ENCODE measurements at regions not wholly inside any gene's neighbourhood (a gene's known extent, or its start where the extent isn't known, plus 50 kb on each side); places are given as distances from the start of the nearest gene placed in this dataset.

DNA sequence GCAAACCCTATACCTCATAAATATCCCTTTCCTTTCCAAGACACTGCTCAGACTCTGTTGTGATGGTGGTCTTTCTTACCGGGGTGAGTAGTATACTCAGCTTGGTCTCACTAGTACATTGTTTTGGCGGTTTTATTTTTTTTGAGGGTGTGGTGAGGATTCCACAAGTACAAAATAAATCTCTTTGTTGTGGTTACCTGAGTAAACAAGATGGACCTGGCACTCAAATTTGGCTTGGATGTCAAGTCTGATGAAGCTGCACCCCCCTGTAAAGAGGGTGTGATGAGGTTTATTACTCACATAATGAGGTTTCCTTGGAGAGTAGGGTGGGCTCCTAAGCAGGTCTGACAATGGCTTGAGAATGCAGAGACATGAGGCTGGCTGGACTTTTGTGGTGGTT is 68.2 kb upstream of the KCNJ6 start (continued):
- TF ChIP-seq, protein P1, sequence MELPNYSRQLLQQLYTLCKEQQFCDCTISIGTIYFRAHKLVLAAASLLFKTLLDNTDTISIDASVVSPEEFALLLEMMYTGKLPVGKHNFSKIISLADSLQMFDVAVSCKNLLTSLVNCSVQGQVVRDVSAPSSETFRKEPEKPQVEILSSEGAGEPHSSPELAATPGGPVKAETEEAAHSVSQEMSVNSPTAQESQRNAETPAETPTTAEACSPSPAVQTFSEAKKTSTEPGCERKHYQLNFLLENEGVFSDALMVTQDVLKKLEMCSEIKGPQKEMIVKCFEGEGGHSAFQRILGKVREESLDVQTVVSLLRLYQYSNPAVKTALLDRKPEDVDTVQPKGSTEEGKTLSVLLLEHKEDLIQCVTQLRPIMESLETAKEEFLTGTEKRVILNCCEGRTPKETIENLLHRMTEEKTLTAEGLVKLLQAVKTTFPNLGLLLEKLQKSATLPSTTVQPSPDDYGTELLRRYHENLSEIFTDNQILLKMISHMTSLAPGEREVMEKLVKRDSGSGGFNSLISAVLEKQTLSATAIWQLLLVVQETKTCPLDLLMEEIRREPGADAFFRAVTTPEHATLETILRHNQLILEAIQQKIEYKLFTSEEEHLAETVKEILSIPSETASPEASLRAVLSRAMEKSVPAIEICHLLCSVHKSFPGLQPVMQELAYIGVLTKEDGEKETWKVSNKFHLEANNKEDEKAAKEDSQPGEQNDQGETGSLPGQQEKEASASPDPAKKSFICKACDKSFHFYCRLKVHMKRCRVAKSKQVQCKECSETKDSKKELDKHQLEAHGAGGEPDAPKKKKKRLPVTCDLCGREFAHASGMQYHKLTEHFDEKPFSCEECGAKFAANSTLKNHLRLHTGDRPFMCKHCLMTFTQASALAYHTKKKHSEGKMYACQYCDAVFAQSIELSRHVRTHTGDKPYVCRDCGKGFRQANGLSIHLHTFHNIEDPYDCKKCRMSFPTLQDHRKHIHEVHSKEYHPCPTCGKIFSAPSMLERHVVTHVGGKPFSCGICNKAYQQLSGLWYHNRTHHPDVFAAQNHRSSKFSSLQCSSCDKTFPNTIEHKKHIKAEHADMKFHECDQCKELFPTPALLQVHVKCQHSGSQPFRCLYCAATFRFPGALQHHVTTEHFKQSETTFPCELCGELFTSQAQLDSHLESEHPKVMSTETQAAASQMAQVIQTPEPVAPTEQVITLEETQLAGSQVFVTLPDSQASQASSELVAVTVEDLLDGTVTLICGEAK (IDR thresholded peaks at IDR 0.05; ENCODE audit: borderline replicate concordance): no peak

GRCh38 chr21:37986000-37986399 is 69.7 kb upstream of the KCNJ6 start:
- CTCF ChIA-PET: no interaction called here

More at GRCh38 chr21:37986000-37986399, 69.7 kb upstream of the KCNJ6 start:
- Histone ChIP-seq H3K4me2 (ENCODE audit: control insufficient read depth, insufficient read depth) (no peak overlapping the region), H4K20me1 (ENCODE audit: control insufficient read depth, insufficient read depth) (no peaks in the 10 kb centered on the region), H3K27me3 (replicated peaks in 1 of 2; ENCODE audit: control insufficient read depth in 2 of 2, insufficient read depth in 2 of 2, low read length in 1 of 2) (no peaks in the 10 kb centered on the region), H3K4me3 (no peak overlapping the region), H3K9me3 (replicated peaks; ENCODE audit: control insufficient read depth, insufficient read depth, low read length) (no peaks in the 10 kb centered on the region), H3K9ac (ENCODE audit: control insufficient read depth, insufficient read depth, low read length) (no peak overlapping the region), H2AFZ (ENCODE audit: control insufficient read depth, low read depth, low read length) (no peak overlapping the region), H3K4me1 (ENCODE audit: control insufficient read depth, insufficient read depth, low read length) (no peaks in the 10 kb centered on the region), H3K36me3 (ENCODE audit: control insufficient read depth in 2 of 2, insufficient read depth in 2 of 2, low read length in 1 of 2) (no peaks in the 10 kb centered on the region), H3K79me2 (ENCODE audit: control insufficient read depth, insufficient read depth, low read length) (no peaks in the 10 kb centered on the region), H3K27ac (ENCODE audit: control insufficient read depth, insufficient read depth) (no peak overlapping the region)
- DNase-seq (ENCODE audit: low read depth, low spot score) (no peak), ATAC-seq (no peak), FAIRE-seq (no peak)
- intact Hi-C loops (cut with micrococcal nuclease; ENCODE audit: unreplicated experiment): no loop called here
- no TSS peak for BruUV-seq (replicated peaks)
- RAD21 ChIA-PET (ENCODE audit: unreplicated experiment): no interaction called here
- SMC1A ChIA-PET (ENCODE audit: uncharacterized antibody, unreplicated experiment): no interaction called here
- POLR2A ChIA-PET: no interaction called here
- in situ Hi-C loops (cut with MboI): no loop called here
- TF ChIP-seq ZNF207 (IDR thresholded peaks at IDR 0.05; ENCODE audit: borderline replicate concordance) (no peak), BACH1 (IDR thresholded peaks at IDR 0.05; ENCODE audit: borderline replicate concordance) (no peak), CREB1 (IDR thresholded peaks at IDR 0.05; ENCODE audit: low read depth) (no peak), HDGF (IDR thresholded peaks at IDR 0.05) (no peak), POLR2A (IDR thresholded peaks at IDR 0.05; ENCODE audit: low read depth, low read length) (no peak), KAT2A (conservative IDR thresholded peaks at IDR 0.05; ENCODE audit: control insufficient read depth, low read depth, low read length) (no peak), BCL11A (IDR thresholded peaks at IDR 0.05; ENCODE audit: low read depth, low read length) (no peak)
- TF ChIP-seq, protein P2, sequence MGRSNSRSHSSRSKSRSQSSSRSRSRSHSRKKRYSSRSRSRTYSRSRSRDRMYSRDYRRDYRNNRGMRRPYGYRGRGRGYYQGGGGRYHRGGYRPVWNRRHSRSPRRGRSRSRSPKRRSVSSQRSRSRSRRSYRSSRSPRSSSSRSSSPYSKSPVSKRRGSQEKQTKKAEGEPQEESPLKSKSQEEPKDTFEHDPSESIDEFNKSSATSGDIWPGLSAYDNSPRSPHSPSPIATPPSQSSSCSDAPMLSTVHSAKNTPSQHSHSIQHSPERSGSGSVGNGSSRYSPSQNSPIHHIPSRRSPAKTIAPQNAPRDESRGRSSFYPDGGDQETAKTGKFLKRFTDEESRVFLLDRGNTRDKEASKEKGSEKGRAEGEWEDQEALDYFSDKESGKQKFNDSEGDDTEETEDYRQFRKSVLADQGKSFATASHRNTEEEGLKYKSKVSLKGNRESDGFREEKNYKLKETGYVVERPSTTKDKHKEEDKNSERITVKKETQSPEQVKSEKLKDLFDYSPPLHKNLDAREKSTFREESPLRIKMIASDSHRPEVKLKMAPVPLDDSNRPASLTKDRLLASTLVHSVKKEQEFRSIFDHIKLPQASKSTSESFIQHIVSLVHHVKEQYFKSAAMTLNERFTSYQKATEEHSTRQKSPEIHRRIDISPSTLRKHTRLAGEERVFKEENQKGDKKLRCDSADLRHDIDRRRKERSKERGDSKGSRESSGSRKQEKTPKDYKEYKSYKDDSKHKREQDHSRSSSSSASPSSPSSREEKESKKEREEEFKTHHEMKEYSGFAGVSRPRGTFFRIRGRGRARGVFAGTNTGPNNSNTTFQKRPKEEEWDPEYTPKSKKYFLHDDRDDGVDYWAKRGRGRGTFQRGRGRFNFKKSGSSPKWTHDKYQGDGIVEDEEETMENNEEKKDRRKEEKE (IDR thresholded peaks at IDR 0.05): no peak
- TF ChIP-seq, protein P3, sequence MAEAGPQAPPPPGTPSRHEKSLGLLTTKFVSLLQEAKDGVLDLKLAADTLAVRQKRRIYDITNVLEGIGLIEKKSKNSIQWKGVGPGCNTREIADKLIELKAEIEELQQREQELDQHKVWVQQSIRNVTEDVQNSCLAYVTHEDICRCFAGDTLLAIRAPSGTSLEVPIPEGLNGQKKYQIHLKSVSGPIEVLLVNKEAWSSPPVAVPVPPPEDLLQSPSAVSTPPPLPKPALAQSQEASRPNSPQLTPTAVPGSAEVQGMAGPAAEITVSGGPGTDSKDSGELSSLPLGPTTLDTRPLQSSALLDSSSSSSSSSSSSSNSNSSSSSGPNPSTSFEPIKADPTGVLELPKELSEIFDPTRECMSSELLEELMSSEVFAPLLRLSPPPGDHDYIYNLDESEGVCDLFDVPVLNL (IDR thresholded peaks at IDR 0.05; ENCODE audit: low read depth, low read length): no peak
- TF ChIP-seq, protein P4, sequence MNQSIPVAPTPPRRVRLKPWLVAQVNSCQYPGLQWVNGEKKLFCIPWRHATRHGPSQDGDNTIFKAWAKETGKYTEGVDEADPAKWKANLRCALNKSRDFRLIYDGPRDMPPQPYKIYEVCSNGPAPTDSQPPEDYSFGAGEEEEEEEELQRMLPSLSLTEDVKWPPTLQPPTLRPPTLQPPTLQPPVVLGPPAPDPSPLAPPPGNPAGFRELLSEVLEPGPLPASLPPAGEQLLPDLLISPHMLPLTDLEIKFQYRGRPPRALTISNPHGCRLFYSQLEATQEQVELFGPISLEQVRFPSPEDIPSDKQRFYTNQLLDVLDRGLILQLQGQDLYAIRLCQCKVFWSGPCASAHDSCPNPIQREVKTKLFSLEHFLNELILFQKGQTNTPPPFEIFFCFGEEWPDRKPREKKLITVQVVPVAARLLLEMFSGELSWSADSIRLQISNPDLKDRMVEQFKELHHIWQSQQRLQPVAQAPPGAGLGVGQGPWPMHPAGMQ (IDR thresholded peaks at IDR 0.05; ENCODE audit: borderline replicate concordance): no peak
- 24% methylated on average over 3 of the region's 3 CpGs for WGBS (ENCODE audit: insufficient coverage, insufficient replicate concordance, low lambda C conversion rate, missing lambda C conversion rate)
